ENCODE measurements at regions not wholly inside any gene's neighbourhood (a gene's known extent, or its start where the extent isn't known, plus 50 kb on each side); places are given as distances from the start of the nearest gene placed in this dataset.
"Not testable (repeated sequence)": the region's sequence is repeated elsewhere in the genome, so short reads cannot be mapped to it uniquely, and the experiment has no call there.

- TF ChIP-seq, protein P1, sequence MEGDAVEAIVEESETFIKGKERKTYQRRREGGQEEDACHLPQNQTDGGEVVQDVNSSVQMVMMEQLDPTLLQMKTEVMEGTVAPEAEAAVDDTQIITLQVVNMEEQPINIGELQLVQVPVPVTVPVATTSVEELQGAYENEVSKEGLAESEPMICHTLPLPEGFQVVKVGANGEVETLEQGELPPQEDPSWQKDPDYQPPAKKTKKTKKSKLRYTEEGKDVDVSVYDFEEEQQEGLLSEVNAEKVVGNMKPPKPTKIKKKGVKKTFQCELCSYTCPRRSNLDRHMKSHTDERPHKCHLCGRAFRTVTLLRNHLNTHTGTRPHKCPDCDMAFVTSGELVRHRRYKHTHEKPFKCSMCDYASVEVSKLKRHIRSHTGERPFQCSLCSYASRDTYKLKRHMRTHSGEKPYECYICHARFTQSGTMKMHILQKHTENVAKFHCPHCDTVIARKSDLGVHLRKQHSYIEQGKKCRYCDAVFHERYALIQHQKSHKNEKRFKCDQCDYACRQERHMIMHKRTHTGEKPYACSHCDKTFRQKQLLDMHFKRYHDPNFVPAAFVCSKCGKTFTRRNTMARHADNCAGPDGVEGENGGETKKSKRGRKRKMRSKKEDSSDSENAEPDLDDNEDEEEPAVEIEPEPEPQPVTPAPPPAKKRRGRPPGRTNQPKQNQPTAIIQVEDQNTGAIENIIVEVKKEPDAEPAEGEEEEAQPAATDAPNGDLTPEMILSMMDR (IDR thresholded peaks at IDR 0.05): not testable (repeated sequence)
- not testable (repeated sequence) for TF ChIP-seq POLR2A (IDR thresholded peaks at IDR 0.05)
Measured at GRCh38 chr1:121547726-121548125, 363.0 kb downstream of the SRGAP2C start.

Measured in breast epithelium (tissue), 3 donors.